ENCODE measurements at regions not wholly inside any gene's neighbourhood (a gene's known extent, or its start where the extent isn't known, plus 50 kb on each side); places are given as distances from the start of the nearest gene placed in this dataset.

- no peak for DNase-seq (ENCODE audit: extremely low read depth, low read depth)
- TF ChIP-seq CTCF (IDR thresholded peaks at IDR 0.05; ENCODE audit: low read depth, low read length): no peak
Observed at GRCh38 chr18:59083136-59083818, 56.4 kb upstream of the SEC11C start.

DNA sequence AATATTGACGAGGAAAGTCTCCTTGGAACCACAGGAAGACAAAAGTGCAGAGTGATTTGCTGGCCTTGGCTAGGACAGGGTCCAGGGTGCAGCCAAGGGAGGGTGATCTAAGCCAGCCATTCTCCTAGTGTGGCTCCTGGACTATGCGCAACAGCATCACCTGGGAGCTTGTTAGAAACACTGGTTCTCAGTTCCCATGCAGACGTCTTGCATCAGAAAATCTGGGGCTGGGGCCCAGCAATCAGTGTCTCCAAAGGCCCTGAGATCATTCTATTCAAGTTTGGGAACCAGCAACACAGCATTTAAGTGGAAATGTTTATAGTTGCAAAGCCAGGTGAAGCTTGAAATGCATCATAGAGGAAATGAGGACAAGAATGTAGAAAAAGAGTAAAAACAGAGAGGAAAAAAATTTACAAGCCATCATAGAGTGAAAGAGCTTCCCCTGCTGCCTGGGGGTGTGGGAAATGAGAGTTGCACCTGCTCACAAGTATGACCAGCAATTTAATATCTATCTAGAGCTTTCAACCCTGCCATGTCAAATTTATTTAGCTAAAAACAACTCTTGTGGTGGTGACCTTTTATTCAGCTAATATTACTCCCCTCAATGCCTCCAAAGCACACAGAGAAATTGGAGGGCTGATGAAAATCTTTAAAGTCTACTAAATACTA is 54.4 kb upstream of the SEC11C start:
- TF ChIP-seq CTCF (IDR thresholded peaks at IDR 0.05; ENCODE audit: low read depth, low read length): no peak
- no peak for DNase-seq (ENCODE audit: extremely low read depth, low read depth)

- no peak for DNase-seq (ENCODE audit: extremely low read depth, low read depth)
- TF ChIP-seq CTCF (IDR thresholded peaks at IDR 0.05; ENCODE audit: low read depth, low read length): no peak
Observed at GRCh38 chr18:59085797-59086196, 53.9 kb upstream of the SEC11C start.

GRCh38 chr18:59086522-59086921 is 53.2 kb upstream of the SEC11C start:
- no peak for DNase-seq (ENCODE audit: extremely low read depth, low read depth)
- no peak for TF ChIP-seq CTCF (IDR thresholded peaks at IDR 0.05; ENCODE audit: low read depth, low read length)

DNA sequence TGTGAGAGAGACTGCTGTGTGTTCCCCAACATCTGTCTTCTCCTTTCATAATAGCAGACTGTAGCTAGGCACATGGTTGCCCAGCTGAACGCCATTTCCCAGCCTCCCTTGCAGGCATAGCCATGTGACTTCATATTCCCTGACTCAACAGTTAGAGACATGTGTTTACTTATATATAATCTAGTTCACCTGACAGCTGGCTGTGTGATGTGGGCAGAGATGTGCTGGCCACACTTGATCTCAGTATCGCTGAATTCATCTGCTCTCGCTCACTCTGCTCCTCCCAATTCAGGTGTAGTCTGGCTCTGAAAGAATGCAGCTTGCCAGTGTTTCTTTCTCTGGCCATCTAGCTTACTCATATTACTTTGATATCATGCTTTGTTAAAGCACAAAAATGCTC is 52.3 kb upstream of the SEC11C start:
- DNase-seq (ENCODE audit: extremely low read depth, low read depth): no peak
- TF ChIP-seq CTCF (IDR thresholded peaks at IDR 0.05; ENCODE audit: low read depth, low read length): no peak
